Breast epithelium (tissue), 4 donors: ENCODE measurements at regions not wholly inside any gene's neighbourhood (a gene's known extent, or its start where the extent isn't known, plus 50 kb on each side); places are given as distances from the start of the nearest gene placed in this dataset.

Experiments
- DNase-seq, 2 donors: peaks; one replicate each; pipeline ENCODE4 v3.0.0-alpha.2; 2019; ENCODE audit warnings: low spot score in 2 of 2
- H3K27ac ChIP-seq, 2 donors: fragments of 200-600 bp; sonication (generic) in 1 of 2; one replicate each; pipeline ENCODE4 v1.5.1; 2016 to 2019; ENCODE audit warnings: mild to moderate bottlenecking in 1 of 2
- H3K27me3 ChIP-seq, 2 donors: fragments of 200-600 bp; sonication (generic) in 1 of 2; one replicate each; pipeline versions ENCODE4 v1.5.1 to v1.6.0; 2017 to 2019; ENCODE audit warnings: control low read depth in 1 of 2, mild to moderate bottlenecking in 1 of 2
- H3K36me3 ChIP-seq: fragments of 200-600 bp; one replicate; pipeline ENCODE4 v1.5.1; 2019
- H3K4me1 ChIP-seq, 2 donors: fragments of 200-600 bp; sonication (generic); one replicate each; pipeline ENCODE4 v1.5.1; 2016 to 2019; ENCODE audit warnings: control low read depth in 1 of 2
- H3K4me3 ChIP-seq, 3 donors: fragments of 200-600 bp; sonication (generic); 1 replicate in 2 of 3; 2 replicates in 1 of 3; pipeline ENCODE4 v1.5.1; 2016 to 2019; ENCODE audit warnings: mild to moderate bottlenecking in 3 of 3, moderate library complexity in 2 of 3
- H3K9me3 ChIP-seq, 2 donors: fragments of 200-600 bp; sonication (generic) in 1 of 2; one replicate each; pipeline ENCODE4 v1.5.1; 2016 to 2019; ENCODE audit warnings: control low read depth in 1 of 2
- POLR2A ChIP-seq: fragments of 450-650 bp; IDR thresholded peaks from one replicate; pipeline ENCODE4 v1.6.1; 2016; ENCODE audit warnings: antibody characterized with exemption, mild to moderate bottlenecking, moderate library complexity
- POLR2AphosphoS5 ChIP-seq, 3 donors: sonication (generic); formaldehyde crosslinking; IDR thresholded peaks; one replicate each; pipeline ENCODE4 v1.6.1; 2017; ENCODE audit warnings: antibody characterized with exemption in 3 of 3
- intact Hi-C: fragments of 100-400 bp; cut with DNase I; formaldehyde crosslinking; loops from one replicate; pipeline ENCODE4 v1.15.1; 2023; ENCODE audit warnings: low total_unique reads
- TF ChIP-seq, protein P1 (sequence below), 3 donors: fragments of 450-650 bp; IDR thresholded peaks; one replicate each; pipeline ENCODE4 v1.5.1; 2016 to 2017; ENCODE audit warnings: antibody characterized with exemption in 3 of 3, mild to moderate bottlenecking in 3 of 3, moderate library complexity in 3 of 3

DNA sequence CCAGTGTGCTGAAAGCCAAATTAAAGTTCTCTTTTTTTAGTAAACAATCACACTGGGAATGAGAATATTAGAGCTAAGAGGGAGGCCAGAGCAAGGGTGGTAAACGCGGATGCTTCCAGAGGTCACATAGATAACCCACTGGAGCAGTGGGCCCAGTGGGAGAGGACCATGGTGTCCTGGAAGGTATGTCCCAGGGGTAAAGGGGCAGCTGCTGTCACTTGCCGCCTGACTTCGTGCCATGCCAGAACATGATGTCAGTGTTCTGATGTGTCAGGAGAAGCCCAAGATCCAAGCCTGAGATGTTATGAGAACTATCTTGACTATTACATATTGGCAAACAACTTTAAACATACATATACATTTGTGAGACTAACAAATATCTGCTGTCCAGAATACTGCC lies 211.9 kb upstream of the IL12A start:
- no peaks in the 10 kb centered on the region for H3K36me3 ChIP-seq
- H3K4me1 ChIP-seq = no peaks in the 10 kb centered on the region
- H3K27ac ChIP-seq = peak overlapping the region; percentile 76 to 87
- no peak for DNase-seq
- no peak overlapping the region for H3K4me3 ChIP-seq
- TF ChIP-seq, protein P1, sequence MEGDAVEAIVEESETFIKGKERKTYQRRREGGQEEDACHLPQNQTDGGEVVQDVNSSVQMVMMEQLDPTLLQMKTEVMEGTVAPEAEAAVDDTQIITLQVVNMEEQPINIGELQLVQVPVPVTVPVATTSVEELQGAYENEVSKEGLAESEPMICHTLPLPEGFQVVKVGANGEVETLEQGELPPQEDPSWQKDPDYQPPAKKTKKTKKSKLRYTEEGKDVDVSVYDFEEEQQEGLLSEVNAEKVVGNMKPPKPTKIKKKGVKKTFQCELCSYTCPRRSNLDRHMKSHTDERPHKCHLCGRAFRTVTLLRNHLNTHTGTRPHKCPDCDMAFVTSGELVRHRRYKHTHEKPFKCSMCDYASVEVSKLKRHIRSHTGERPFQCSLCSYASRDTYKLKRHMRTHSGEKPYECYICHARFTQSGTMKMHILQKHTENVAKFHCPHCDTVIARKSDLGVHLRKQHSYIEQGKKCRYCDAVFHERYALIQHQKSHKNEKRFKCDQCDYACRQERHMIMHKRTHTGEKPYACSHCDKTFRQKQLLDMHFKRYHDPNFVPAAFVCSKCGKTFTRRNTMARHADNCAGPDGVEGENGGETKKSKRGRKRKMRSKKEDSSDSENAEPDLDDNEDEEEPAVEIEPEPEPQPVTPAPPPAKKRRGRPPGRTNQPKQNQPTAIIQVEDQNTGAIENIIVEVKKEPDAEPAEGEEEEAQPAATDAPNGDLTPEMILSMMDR (IDR thresholded peaks at IDR 0.05) = no peak
- TF ChIP-seq POLR2AphosphoS5 (IDR thresholded peaks at IDR 0.05) (no peak), POLR2A (no peak)
- H3K9me3 ChIP-seq = no peaks in the 10 kb centered on the region
- intact Hi-C loops = no loop called here
- no peaks in the 10 kb centered on the region for H3K27me3 ChIP-seq

DNA sequence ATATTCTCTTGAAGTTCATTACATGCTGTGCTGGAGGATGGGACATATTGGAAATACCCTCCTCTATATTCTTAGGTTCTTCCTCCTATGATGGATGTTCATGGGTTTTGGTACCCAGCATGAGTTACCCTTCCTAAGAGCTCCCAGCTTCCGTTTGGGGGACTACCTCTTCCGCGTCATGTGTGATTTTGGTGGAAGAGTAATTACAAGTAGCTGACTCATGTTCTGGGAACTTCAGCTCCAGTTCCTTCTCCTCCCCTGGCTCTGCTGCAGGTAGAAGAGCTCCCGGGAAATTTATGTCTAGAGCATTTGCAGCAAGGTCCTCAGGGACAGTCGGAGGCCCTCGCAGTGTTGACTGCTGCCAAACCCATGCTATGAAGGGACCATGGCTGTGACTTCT lies 208.8 kb upstream of the IL12A start:
- no peaks in the 10 kb centered on the region for H3K9me3 ChIP-seq
- no peak for DNase-seq
- no peaks in the 10 kb centered on the region for H3K27me3 ChIP-seq
- H3K27ac ChIP-seq = no peak overlapping the region
- H3K36me3 ChIP-seq = no peaks in the 10 kb centered on the region
- no peaks in the 10 kb centered on the region for H3K4me1 ChIP-seq
- H3K4me3 ChIP-seq = no peak overlapping the region
- TF ChIP-seq, protein P1 (IDR thresholded peaks at IDR 0.05) = no peak
- TF ChIP-seq POLR2A (no peak), POLR2AphosphoS5 (IDR thresholded peaks at IDR 0.05) (no peak)
- intact Hi-C loops = no loop called here

DNA sequence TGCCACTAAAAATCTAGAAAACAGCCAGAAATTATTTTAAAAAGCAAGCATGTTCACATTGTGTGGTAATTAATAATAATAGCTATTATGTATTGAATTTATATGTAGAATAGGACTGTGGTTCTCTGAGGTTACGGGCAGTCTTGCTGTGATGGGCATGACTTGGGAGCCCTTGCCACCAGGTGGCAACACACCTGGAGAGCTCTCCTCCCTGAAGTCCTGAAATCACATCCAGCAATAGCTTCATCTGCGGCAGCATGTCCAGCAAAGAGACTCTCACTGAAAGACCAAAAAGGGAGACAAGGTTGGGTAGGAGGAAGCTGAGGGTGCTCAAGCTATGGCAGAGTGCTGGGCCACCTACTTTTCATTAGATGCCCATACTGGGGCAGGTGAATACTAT lies 206.8 kb upstream of the IL12A start:
- intact Hi-C loops = no loop called here
- Histone ChIP-seq H3K36me3 (no peaks in the 10 kb centered on the region), H3K27me3 (no peaks in the 10 kb centered on the region), H3K4me1 (no peaks in the 10 kb centered on the region), H3K9me3 (no peaks in the 10 kb centered on the region), H3K4me3 (no peak overlapping the region), H3K27ac (no peak overlapping the region)
- no peak for TF ChIP-seq POLR2AphosphoS5 (IDR thresholded peaks at IDR 0.05)
- TF ChIP-seq, protein P1 (IDR thresholded peaks at IDR 0.05) = no peak
- TF ChIP-seq POLR2A = no peak
- no peak for DNase-seq

DNA sequence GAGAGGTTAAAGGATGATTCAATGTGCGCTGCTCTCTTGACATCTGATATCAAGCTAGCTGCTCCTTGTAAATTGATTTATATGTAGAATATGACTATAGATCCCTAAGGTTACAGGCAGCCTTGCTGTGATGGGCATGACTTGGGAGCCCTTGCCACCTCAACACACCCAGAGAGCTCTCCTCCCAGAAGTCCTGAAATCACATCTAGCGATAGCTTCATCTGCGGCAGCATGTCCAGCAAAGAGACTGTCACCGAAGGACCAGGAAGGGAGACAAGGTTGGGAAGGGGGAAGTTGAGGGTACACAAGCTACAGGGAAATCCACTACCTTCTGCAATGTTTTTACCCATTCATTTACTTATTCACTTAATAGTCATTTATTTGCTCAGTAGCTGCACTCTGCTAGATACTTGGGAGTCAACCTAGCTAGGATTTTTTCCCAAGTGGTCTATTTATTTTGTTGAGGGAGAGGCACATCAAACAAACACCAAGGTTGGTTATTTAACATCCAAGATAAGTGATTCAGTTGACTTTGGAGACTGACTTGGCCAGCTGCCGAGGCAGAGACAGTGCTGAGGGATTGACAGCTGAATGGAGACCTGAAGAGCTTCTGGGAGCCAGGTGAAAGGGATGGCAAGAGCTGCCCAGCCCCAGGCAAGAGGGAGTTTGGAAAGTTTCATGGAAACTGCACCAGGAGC lies 205.8 kb upstream of the IL12A start:
- Histone ChIP-seq H3K27ac (peak overlapping the region; percentile 82), H3K4me1 (peaks cover 0 to 2% of the 10 kb centered on the region in 2 donors), H3K4me3 (no peak overlapping the region), H3K9me3 (no peaks in the 10 kb centered on the region), H3K36me3 (no peaks in the 10 kb centered on the region), H3K27me3 (no peaks in the 10 kb centered on the region)
- intact Hi-C loops = no loop called here
- DNase-seq = no peak
- TF ChIP-seq POLR2AphosphoS5 (IDR thresholded peaks at IDR 0.05) (no peak), POLR2A (no peak)
- TF ChIP-seq, protein P1 (IDR thresholded peaks at IDR 0.05) = no peak

DNA sequence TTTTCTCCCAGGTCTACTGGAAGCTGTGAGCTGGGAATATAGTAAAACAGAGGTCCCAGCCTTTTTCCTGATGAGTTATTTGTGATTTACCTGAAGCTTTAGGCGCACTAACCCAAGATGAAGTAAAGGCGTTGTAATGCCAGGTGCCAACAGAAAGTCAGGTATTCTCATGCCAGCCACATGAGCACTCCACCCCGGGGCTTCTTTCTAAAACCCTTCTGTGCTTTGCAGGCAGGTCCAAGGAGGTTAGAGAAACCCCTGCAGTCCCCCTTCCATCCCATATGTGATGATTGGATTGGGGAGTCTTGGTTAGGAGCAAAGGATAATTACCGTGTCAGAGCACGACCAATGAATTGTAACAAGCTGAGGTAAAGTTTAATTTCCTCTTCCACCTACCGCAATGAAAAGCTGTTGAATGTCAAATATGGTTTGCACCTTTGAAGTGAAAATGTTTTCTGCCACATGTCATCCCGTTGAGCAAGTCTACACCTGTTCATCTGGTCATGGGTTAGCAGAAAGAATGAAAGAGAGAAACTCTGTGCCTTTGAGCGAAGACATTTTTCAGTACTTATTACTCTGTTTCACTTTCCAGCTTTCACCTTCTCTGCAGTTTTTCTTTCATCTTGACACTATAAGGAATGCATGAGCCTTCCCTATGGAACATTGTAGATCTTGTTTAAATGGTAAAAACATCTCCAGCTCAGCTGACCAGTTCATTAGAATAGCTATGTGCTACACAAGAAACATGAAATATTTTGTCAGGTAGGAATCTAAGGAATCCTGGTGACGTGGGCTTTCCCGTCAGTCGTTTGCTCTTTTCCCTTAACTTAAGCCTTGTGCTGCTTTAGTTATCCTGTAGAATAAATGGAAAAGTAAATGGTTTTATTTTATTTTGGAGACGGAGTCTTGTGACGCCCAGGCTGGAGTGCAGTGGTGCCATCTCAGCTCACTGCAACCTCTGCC lies 204.6 kb upstream of the IL12A start:
- Histone ChIP-seq H3K4me3 (peak overlapping the region in 2 of 3 donors; percentile 0 to 31), H3K9me3 (no peaks in the 10 kb centered on the region), H3K27ac (peak overlapping the region; percentile 82), H3K27me3 (no peaks in the 10 kb centered on the region), H3K4me1 (peaks cover 0 to 2% of the 10 kb centered on the region in 2 donors), H3K36me3 (no peaks in the 10 kb centered on the region)
- DNase-seq = peak in 1 of 2 donors; percentile 59
- peak in 1 of 3 donors; percentile 66 for TF ChIP-seq POLR2AphosphoS5 (IDR thresholded peaks at IDR 0.05)
- TF ChIP-seq, protein P1 (IDR thresholded peaks at IDR 0.05) = no peak
- intact Hi-C loops = no loop called here
